22Rv1 (cell line): ENCODE measurements at regions not wholly inside any gene's neighbourhood (a gene's known extent, or its start where the extent isn't known, plus 50 kb on each side); places are given as distances from the start of the nearest gene placed in this dataset.

ENCODE experiments used
- CTCF ChIP-seq: fragments of 450-650 bp; IDR thresholded peaks from 2 replicates; pipeline ENCODE4 v1.5.1; 2017; ENCODE audit warnings: mild to moderate bottlenecking
- ZFX ChIP-seq: fragments of 450-650 bp; IDR thresholded peaks from 2 replicates; pipeline ENCODE4 v1.6.1; 2017; ENCODE audit warnings: antibody characterized with exemption, borderline replicate concordance

- no peak for TF ChIP-seq CTCF
- TF ChIP-seq ZFX = no peak
Observed at GRCh38 chr11:37378958-37379357, 780.9 kb upstream of the RAG2 start.
